Stomach (tissue), 4 donors: ENCODE measurements at regions not wholly inside any gene's neighbourhood (a gene's known extent, or its start where the extent isn't known, plus 50 kb on each side); places are given as distances from the start of the nearest gene placed in this dataset.

Experiments
- CTCF ChIP-seq, 7 experiments: fragments of 450-650 bp in 4 of 7; fragments of 200-600 bp in 3 of 7; sonication (generic) in 3 of 7; IDR thresholded peaks; one replicate each; pipeline ENCODE4 v1.5.1; 2016 to 2019; ENCODE audit warnings: antibody characterized with exemption in 7 of 7, control low read depth in 2 of 7, mild to moderate bottlenecking in 1 of 7
- EP300 ChIP-seq: sonication (generic); formaldehyde crosslinking; IDR thresholded peaks from one replicate; pipeline ENCODE4 v1.6.1; 2017; ENCODE audit warnings: antibody characterized with exemption
- POLR2AphosphoS5 ChIP-seq, 3 donors: sonication (generic); formaldehyde crosslinking; IDR thresholded peaks; one replicate each; pipeline ENCODE4 v1.6.1; 2016; ENCODE audit warnings: antibody characterized with exemption in 3 of 3

GRCh38 chr4:160631044-160631443, 1528.2 kb downstream of the RAPGEF2 start:
- TF ChIP-seq CTCF (IDR thresholded peaks at IDR 0.05) (no peak), POLR2AphosphoS5 (IDR thresholded peaks at IDR 0.05) (no peak), EP300 (no peak)
